Esophagus mucosa (tissue), 1 donor: ENCODE measurements at regions not wholly inside any gene's neighbourhood (a gene's known extent, or its start where the extent isn't known, plus 50 kb on each side); places are given as distances from the start of the nearest gene placed in this dataset.
"Not testable (repeated sequence)": the region's sequence is repeated elsewhere in the genome, so short reads cannot be mapped to it uniquely, and the experiment has no call there.

Experiments
- ATAC-seq: fragments of 200-7000 bp; cut with Tn5 transposase; one replicate; pipeline ENCODE4 v1.9.1; 2020
- donor health status: DM: yes; HTN: yes; CAD: no.

- ATAC-seq: no peak
Observed at GRCh38 chrX:44096666-44097065, 123.5 kb upstream of the NDP start.

DNA sequence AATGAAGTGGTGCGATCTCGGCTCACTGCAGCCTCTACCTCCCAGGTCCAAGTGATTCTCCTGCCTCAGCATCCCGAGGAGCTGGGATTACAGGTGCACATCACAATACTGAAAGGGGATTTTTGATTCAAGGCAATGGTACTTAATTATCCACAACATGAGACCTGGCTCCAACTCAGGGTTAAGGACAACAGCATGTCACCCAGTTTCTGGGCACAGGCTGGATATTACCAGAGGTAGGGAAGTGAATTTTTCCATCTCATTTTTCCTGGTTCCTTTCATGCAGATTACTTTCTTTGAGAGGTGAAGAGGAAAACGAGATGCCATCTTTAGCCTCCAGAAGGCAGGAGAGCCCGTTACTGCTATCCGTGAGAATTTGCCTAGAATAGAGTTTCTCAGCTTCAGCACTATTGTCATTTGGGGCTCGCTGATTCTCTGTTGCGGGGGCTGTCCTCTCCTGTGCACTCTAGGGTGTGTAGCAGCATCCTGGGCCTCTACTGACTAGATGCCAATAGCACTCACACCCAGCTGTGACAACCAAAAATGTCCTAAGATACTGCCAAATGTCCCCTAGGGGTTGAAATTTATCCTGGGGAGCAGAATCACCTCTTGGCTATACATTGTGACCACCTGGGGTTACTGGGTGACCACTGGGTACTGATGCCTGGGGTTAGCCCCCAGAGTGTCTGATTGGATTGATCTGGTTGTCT, 121.8 kb upstream of the NDP start:
- ATAC-seq: no peak

- ATAC-seq: no peak
Observed at GRCh38 chrX:44093431-44093830, 120.2 kb upstream of the NDP start.

- ATAC-seq: no peak
Observed at GRCh38 chrX:44092778-44093177, 119.6 kb upstream of the NDP start.

GRCh38 chrX:44088510-44089144, 115.4 kb upstream of the NDP start:
- ATAC-seq: no peak

DNA sequence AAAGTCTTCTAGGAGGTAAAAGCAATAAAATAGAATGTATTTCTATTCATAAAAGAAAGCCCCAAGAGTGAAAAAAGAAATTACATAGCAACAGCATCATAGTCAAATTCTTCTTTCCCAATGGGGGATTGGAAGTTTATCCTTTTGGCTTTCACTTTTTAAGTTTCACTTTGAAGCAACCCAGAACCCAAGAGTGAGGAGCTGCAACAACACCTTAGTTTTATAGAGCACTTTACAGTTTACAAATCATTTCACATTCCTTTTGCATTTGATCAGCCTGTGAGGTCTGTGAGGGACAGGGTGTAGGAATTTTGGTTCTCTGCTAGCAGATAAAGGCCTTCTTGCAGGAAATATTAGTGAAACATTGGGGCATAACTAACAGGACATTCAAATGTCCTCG, 112.0 kb upstream of the NDP start:
- no peak for ATAC-seq

GRCh38 chrX:44082829-44083228, 109.6 kb upstream of the NDP start:
- ATAC-seq: no peak

GRCh38 chrX:44080083-44080482, 106.9 kb upstream of the NDP start:
- ATAC-seq: no peak

- no peak for ATAC-seq
Observed at GRCh38 chrX:44072631-44073030, 99.4 kb upstream of the NDP start.

DNA sequence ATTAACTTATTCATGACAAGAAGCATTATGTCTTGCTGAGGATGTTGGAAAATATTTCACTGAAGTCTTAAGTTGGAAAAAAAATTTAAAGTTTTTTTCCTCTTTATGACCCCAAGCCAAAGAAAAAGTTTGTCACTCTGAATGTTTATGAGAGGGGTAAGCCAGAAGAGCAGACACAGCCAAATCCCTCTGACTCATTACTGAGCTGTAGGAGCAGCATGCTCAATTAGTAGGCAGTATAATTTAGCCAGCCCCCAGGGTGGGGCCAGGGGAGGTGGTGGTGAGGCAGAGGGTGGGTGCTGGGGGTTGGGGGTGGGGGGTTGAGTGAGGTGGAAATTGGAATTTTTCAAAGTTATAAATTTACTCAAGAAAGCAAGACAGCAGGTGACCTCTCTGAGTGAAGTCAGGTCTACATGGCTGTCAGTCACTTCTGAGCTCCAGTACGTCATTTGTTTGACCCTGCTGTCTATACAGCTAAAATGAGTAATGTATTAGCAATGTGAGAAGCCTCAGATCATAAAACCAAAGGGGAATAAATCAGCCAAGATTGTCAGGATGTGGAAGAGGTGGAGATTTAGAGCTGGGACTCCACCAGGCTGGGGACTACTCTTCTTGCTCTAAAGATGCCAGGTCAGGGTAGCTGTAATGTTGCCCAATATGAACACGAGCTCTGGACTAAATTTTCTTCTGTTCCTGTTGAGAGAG, 98.8 kb upstream of the NDP start:
- no peak for ATAC-seq

DNA sequence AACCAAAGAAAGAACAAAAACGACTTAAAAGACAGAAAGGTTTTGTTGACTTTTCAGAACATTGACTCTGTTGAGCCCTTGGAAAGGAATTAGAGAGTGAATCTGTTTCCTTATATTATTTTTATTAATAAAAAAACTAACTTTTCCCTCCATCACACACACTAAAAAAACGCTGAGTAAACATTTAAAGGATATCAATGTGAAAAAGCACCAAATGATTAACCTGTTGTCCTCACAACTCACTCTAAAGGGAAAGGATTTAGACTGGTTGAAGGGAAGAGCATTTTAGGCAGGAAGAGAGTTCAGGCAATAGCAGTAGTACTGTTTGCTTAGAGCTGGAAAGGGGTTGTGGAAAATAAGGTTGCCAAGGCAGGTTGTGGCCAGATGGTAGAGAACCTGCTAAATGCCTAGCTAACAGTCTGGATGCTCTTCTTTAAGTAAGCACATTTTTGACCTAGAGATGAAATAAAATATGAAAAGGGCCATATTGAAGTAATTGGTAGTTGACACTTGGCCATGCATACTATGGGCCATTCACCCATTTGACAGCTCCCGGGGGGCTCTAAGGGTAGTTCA, 98.0 kb upstream of the NDP start:
- no peak for ATAC-seq

- ATAC-seq: peak; percentile 26
Observed at GRCh38 chrX:44068043-44068442, 94.9 kb upstream of the NDP start.

GRCh38 chrX:44063606-44064005, 90.4 kb upstream of the NDP start:
- peak; percentile 60 for ATAC-seq

DNA sequence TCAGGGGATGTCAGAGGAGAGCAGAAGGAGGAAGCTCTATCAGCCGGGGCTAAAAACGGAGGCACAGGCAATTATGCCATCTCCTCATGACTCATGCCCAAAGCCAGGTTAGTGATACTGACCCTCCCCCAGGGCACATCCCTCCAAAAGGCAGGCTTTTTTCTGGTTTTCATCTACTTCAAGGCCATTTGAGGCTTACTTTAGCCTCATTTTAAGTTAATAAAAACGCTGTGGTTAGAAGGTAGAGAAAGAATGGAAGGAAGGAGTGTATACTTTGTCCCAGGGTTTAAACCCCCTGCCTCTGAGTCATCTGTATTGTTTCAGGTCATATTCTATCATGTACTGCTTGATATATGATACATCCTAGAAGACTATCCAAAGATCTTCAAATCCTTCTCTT, 89.7 kb upstream of the NDP start:
- no peak for ATAC-seq

- ATAC-seq: no peak
Observed at GRCh38 chrX:44061968-44062614, 88.9 kb upstream of the NDP start.

DNA sequence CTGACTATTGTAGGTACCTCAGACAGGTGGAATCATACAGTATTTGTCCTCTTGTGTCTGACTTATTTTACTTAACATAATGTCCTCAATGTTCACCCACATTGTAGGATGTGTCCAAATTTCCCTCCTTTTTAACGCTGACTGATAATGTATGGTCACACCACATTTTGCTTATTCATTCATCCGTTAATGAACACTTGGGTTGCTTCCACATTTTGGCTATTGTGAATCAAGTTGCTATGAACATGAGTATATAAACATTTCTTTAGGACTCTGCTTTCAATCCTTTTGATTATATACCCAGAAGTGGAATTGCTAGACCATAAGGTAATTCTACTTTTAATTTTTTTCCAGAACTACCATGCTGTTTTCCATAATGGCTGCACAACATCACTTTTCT, 87.0 kb upstream of the NDP start:
- no peak for ATAC-seq

DNA sequence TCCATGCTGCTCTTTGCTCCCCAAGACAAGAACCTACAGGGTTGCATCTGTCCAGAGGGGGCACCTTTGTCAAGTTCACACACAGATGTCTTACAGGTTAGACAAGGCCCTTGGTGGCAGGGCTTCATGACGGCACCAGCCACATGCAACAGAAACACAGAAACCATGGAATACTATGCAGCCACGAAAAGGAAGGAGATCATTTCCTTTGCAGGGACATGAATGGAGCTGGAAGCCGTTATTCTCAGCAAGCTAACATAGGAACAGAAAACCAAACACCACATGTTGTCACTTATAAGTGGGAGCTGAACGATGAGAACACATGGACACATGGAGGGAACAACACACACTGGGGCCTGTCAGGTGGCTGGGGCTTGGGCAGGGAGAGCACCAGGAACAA, 85.1 kb upstream of the NDP start:
- no peak for ATAC-seq

- no peak for ATAC-seq
Observed at GRCh38 chrX:44055638-44056037, 82.4 kb upstream of the NDP start.

GRCh38 chrX:44054863-44055601, 81.8 kb upstream of the NDP start:
- ATAC-seq: no peak

- ATAC-seq: not testable (repeated sequence)
Observed at GRCh38 chrX:44045106-44045505, 71.9 kb upstream of the NDP start.

DNA sequence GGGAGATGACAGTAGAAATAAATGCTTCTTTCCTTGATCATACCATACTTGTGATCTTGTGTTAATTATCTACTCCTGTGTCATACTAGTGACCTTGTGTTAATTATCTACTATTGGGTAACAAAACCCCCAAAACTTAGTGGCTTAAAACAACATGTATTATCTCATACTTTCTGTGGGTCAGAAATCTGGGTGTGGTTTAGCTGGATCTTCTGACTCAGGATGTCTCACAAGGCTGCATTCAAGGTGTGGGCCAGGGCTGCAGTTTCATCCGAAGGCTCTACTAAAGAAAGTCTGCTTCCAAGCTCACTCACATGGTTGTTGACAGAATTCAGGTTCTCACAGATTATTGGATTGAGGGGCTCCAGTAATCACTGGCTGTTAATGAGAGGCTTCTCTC, 70.3 kb upstream of the NDP start:
- ATAC-seq: no peak

- ATAC-seq: no peak
Observed at GRCh38 chrX:44042751-44043150, 69.6 kb upstream of the NDP start.
